ENCODE measurements at regions not wholly inside any gene's neighbourhood (a gene's known extent, or its start where the extent isn't known, plus 50 kb on each side); places are given as distances from the start of the nearest gene placed in this dataset.

GRCh38 chr12:59858508-59859170, 262.8 kb downstream of the SLC16A7 start:
- Histone ChIP-seq H3K4me1 (ENCODE audit: control insufficient read depth, extremely low read depth, insufficient read depth, low read length) (no peaks in the 10 kb centered on the region), H3K36me3 (ENCODE audit: control insufficient read depth, insufficient read depth, low read length) (no peaks in the 10 kb centered on the region), H3K79me2 (ENCODE audit: control insufficient read depth, insufficient read depth, low read length) (no peaks in the 10 kb centered on the region), H3K27ac (ENCODE audit: insufficient read depth, low read length) (no peak overlapping the region), H3K4me3 (replicated peaks in 1 of 4; ENCODE audit: control extremely low read depth in 1 of 4, insufficient read depth in 1 of 4, low read depth in 3 of 4, low read length in 4 of 4) (no peak overlapping the region), H3K9ac (ENCODE audit: insufficient read depth, low read length) (no peak overlapping the region), H3K27me3 (ENCODE audit: control insufficient read depth, insufficient read depth, low read length) (no peaks in the 10 kb centered on the region), H3K4me2 (ENCODE audit: extremely low read depth, insufficient read depth, low read length) (no peak overlapping the region), H2AFZ (ENCODE audit: low read length) (no peak overlapping the region), H4K20me1 (ENCODE audit: control insufficient read depth, extremely low read depth, insufficient read depth, low read length) (no peaks in the 10 kb centered on the region), H3K9me3 (ENCODE audit: control insufficient read depth, insufficient read depth, low read depth, low read length) (no peaks in the 10 kb centered on the region)
- TF ChIP-seq CTCF (conservative IDR thresholded peaks at IDR 0.05 in 1 of 2, IDR thresholded peaks at IDR 0.05 in 1 of 2; ENCODE audit: low read depth in 1 of 2, low read length in 2 of 2) (no peak), EZH2 (IDR thresholded peaks at IDR 0.05; ENCODE audit: low read length, missing control alignments) (no peak)
- no peak for DNase-seq (ENCODE audit: low read depth in 2 of 2)

- H3K9ac ChIP-seq (ENCODE audit: insufficient read depth, low read length), result no peak overlapping the region
- no peaks in the 10 kb centered on the region for H3K9me3 ChIP-seq (ENCODE audit: control insufficient read depth, insufficient read depth, low read depth, low read length)
- no peaks in the 10 kb centered on the region for H4K20me1 ChIP-seq (ENCODE audit: control insufficient read depth, extremely low read depth, insufficient read depth, low read length)
- DNase-seq (ENCODE audit: low read depth in 2 of 2), result no peak
- H3K36me3 ChIP-seq (ENCODE audit: control insufficient read depth, insufficient read depth, low read length), result no peaks in the 10 kb centered on the region
- no peaks in the 10 kb centered on the region for H3K79me2 ChIP-seq (ENCODE audit: control insufficient read depth, insufficient read depth, low read length)
- H3K27ac ChIP-seq (ENCODE audit: insufficient read depth, low read length), result no peak overlapping the region
- H3K27me3 ChIP-seq (ENCODE audit: control insufficient read depth, insufficient read depth, low read length), result no peaks in the 10 kb centered on the region
- no peak overlapping the region for H2AFZ ChIP-seq (ENCODE audit: low read length)
- H3K4me2 ChIP-seq (ENCODE audit: extremely low read depth, insufficient read depth, low read length), result no peak overlapping the region
- no peak overlapping the region for H3K4me3 ChIP-seq (replicated peaks in 1 of 4; ENCODE audit: control extremely low read depth in 1 of 4, insufficient read depth in 1 of 4, low read depth in 3 of 4, low read length in 4 of 4)
- no peaks in the 10 kb centered on the region for H3K4me1 ChIP-seq (ENCODE audit: control insufficient read depth, extremely low read depth, insufficient read depth, low read length)
- no peak for TF ChIP-seq CTCF (conservative IDR thresholded peaks at IDR 0.05 in 1 of 2, IDR thresholded peaks at IDR 0.05 in 1 of 2; ENCODE audit: low read depth in 1 of 2, low read length in 2 of 2)
Observed at GRCh38 chr12:59859171-59859510, 263.3 kb downstream of the SLC16A7 start.

DNA sequence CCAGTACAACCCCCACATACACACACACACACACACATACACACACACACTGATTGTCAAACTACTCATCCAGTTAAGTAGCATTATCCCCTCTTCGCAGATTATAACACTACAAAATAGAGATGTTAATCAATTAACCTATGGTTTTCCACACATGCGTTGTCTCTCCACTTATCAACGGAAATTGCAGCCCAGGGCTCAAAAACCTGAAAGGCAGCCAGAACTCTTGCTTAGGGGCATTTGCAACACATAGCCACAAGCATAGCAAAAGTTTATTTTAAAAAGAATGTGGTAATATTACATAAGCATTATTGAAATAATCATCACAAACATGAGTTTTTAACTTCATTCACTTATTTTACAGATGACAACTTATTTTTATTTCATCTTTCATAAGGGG, 265.8 kb downstream of the SLC16A7 start:
- H3K27me3 ChIP-seq (ENCODE audit: control insufficient read depth, insufficient read depth, low read length), result no peaks in the 10 kb centered on the region
- no peak overlapping the region for H2AFZ ChIP-seq (ENCODE audit: low read length)
- H3K36me3 ChIP-seq (ENCODE audit: control insufficient read depth, insufficient read depth, low read length), result no peaks in the 10 kb centered on the region
- H3K79me2 ChIP-seq (ENCODE audit: control insufficient read depth, insufficient read depth, low read length), result no peaks in the 10 kb centered on the region
- TF ChIP-seq CTCF (conservative IDR thresholded peaks at IDR 0.05 in 1 of 2, IDR thresholded peaks at IDR 0.05 in 1 of 2; ENCODE audit: low read depth in 1 of 2, low read length in 2 of 2), result no peak
- no peaks in the 10 kb centered on the region for H3K4me1 ChIP-seq (ENCODE audit: control insufficient read depth, extremely low read depth, insufficient read depth, low read length)
- peak in 1 of 2 donors; percentile 40 for DNase-seq (ENCODE audit: low read depth in 2 of 2)
- no peak overlapping the region for H3K9ac ChIP-seq (ENCODE audit: insufficient read depth, low read length)
- no peak overlapping the region for H3K27ac ChIP-seq (ENCODE audit: insufficient read depth, low read length)
- H4K20me1 ChIP-seq (ENCODE audit: control insufficient read depth, extremely low read depth, insufficient read depth, low read length), result no peaks in the 10 kb centered on the region
- H3K4me2 ChIP-seq (ENCODE audit: extremely low read depth, insufficient read depth, low read length), result no peak overlapping the region
- no peaks in the 10 kb centered on the region for H3K9me3 ChIP-seq (ENCODE audit: control insufficient read depth, insufficient read depth, low read depth, low read length)
- no peak overlapping the region for H3K4me3 ChIP-seq (replicated peaks in 1 of 4; ENCODE audit: control extremely low read depth in 1 of 4, insufficient read depth in 1 of 4, low read depth in 3 of 4, low read length in 4 of 4)

All from fibroblast of lung (primary cell).